Activated CD4-positive, alpha-beta T cell treated with anti-CD3 and anti-CD28 coated beads, Interleukin-2, amount 10 ng/mL, durations not matched to agents 7 days and 5 days (primary cell): ENCODE measurements at regions not wholly inside any gene's neighbourhood (a gene's known extent, or its start where the extent isn't known, plus 50 kb on each side); places are given as distances from the start of the nearest gene placed in this dataset.

Experiments
- CTCF ChIA-PET: fragments of 350-600 bp; sonication (Branson Sonifier 250); formaldehyde crosslinking; loops from one replicate; lab custom pipeline; 2021; ENCODE audit warnings: antibody characterized with exemption; lab: Charles Lee
- POLR2A ChIA-PET: fragments of 350-600 bp; sonication (Branson Sonifier 250); formaldehyde crosslinking; loops from one replicate; lab custom pipeline; 2021; ENCODE audit warnings: antibody characterized with exemption; lab: Charles Lee
- DNase-seq: peaks from one replicate; pipeline ENCODE4 v3.0.0-alpha.2; 2020
- H3K27ac Mint-ChIP-seq: one replicate; pipeline ENCODE4 v1.8.0; 2021; ENCODE audit warnings: mild to moderate bottlenecking, moderate library complexity, mixed read lengths
- H3K27me3 Mint-ChIP-seq: one replicate; pipeline ENCODE4 v1.8.0; 2021; ENCODE audit warnings: mixed read lengths
- H3K36me3 Mint-ChIP-seq: one replicate; pipeline ENCODE4 v1.8.0; 2021; ENCODE audit warnings: low read depth, mixed read lengths
- H3K4me1 Mint-ChIP-seq: one replicate; pipeline ENCODE4 v1.8.0; 2021; ENCODE audit warnings: mixed read lengths
- H3K4me3 Mint-ChIP-seq: one replicate; pipeline ENCODE4 v1.8.0; 2021; ENCODE audit warnings: mild to moderate bottlenecking, moderate library complexity, mixed read lengths
- H3K9me3 Mint-ChIP-seq: one replicate; pipeline ENCODE4 v1.8.0; 2021; ENCODE audit warnings: mixed read lengths

- Mint-ChIP-seq H3K27me3 (no peaks in the 10 kb centered on the region), H3K27ac (no peak overlapping the region), H3K36me3 (no peaks in the 10 kb centered on the region), H3K4me1 (no peaks in the 10 kb centered on the region), H3K9me3 (no peaks in the 10 kb centered on the region), H3K4me3 (no peak overlapping the region)
- DNase-seq = no peak
- CTCF ChIA-PET = no interaction called here
- POLR2A ChIA-PET = no interaction called here
Measured at GRCh38 chrX:150164971-150165600, 198.0 kb upstream of the MAMLD1 start.

- H3K4me1 Mint-ChIP-seq = no peaks in the 10 kb centered on the region
- CTCF ChIA-PET = no interaction called here
- no peak for DNase-seq
- POLR2A ChIA-PET = no interaction called here
- H3K9me3 Mint-ChIP-seq = no peaks in the 10 kb centered on the region
- no peaks in the 10 kb centered on the region for H3K27me3 Mint-ChIP-seq
- no peak overlapping the region for H3K4me3 Mint-ChIP-seq
- no peak overlapping the region for H3K27ac Mint-ChIP-seq
- H3K36me3 Mint-ChIP-seq = no peaks in the 10 kb centered on the region
Measured at GRCh38 chrX:150165776-150166610, 197.1 kb upstream of the MAMLD1 start.

GRCh38 chrX:150167482-150168324, 195.4 kb upstream of the MAMLD1 start:
- DNase-seq = no peak
- H3K9me3 Mint-ChIP-seq = no peaks in the 10 kb centered on the region
- no peaks in the 10 kb centered on the region for H3K27me3 Mint-ChIP-seq
- no peaks in the 10 kb centered on the region for H3K4me1 Mint-ChIP-seq
- POLR2A ChIA-PET = no interaction called here
- no peak overlapping the region for H3K4me3 Mint-ChIP-seq
- no peak overlapping the region for H3K27ac Mint-ChIP-seq
- no peaks in the 10 kb centered on the region for H3K36me3 Mint-ChIP-seq
- CTCF ChIA-PET = no interaction called here

GRCh38 chrX:150182161-150182560, 181.0 kb upstream of the MAMLD1 start:
- ChIA-PET CTCF (interaction anchor here (1.6 to 1.7 kb wide), 2 partner anchors 16 to 18 kb away, joined by 3 to 4 read pairs; no protein-coding TSS in a partner anchor), POLR2A (no interaction called here)
- H3K27me3 Mint-ChIP-seq = peaks cover 2% of the 10 kb centered on the region
- H3K4me3 Mint-ChIP-seq = no peak overlapping the region
- DNase-seq = no peak
- no peaks in the 10 kb centered on the region for H3K4me1 Mint-ChIP-seq
- H3K27ac Mint-ChIP-seq = no peak overlapping the region
- no peaks in the 10 kb centered on the region for H3K9me3 Mint-ChIP-seq
- no peaks in the 10 kb centered on the region for H3K36me3 Mint-ChIP-seq

- POLR2A ChIA-PET = no interaction called here
- DNase-seq = no peak
- no peaks in the 10 kb centered on the region for H3K9me3 Mint-ChIP-seq
- no peak overlapping the region for H3K4me3 Mint-ChIP-seq
- CTCF ChIA-PET = no interaction called here
- no peak overlapping the region for H3K27ac Mint-ChIP-seq
- H3K36me3 Mint-ChIP-seq = no peaks in the 10 kb centered on the region
- H3K4me1 Mint-ChIP-seq = no peaks in the 10 kb centered on the region
- H3K27me3 Mint-ChIP-seq = no peaks in the 10 kb centered on the region
Measured at GRCh38 chrX:150184491-150184890, 178.6 kb upstream of the MAMLD1 start.

- H3K9me3 Mint-ChIP-seq = no peaks in the 10 kb centered on the region
- no peak for DNase-seq
- ChIA-PET CTCF (no interaction called here), POLR2A (no interaction called here)
- no peaks in the 10 kb centered on the region for H3K27me3 Mint-ChIP-seq
- H3K27ac Mint-ChIP-seq = no peak overlapping the region
- no peaks in the 10 kb centered on the region for H3K36me3 Mint-ChIP-seq
- no peak overlapping the region for H3K4me3 Mint-ChIP-seq
- H3K4me1 Mint-ChIP-seq = no peaks in the 10 kb centered on the region
Measured at GRCh38 chrX:150185766-150186165, 177.4 kb upstream of the MAMLD1 start.

- Mint-ChIP-seq H3K27me3 (no peaks in the 10 kb centered on the region), H3K4me1 (no peaks in the 10 kb centered on the region), H3K27ac (no peak overlapping the region), H3K9me3 (no peaks in the 10 kb centered on the region), H3K36me3 (no peaks in the 10 kb centered on the region), H3K4me3 (no peak overlapping the region)
- CTCF ChIA-PET = no interaction called here
- no peak for DNase-seq
- POLR2A ChIA-PET = no interaction called here
Measured at GRCh38 chrX:150192816-150193215, 170.3 kb upstream of the MAMLD1 start.

- no peak overlapping the region for H3K4me3 Mint-ChIP-seq
- H3K27me3 Mint-ChIP-seq = no peaks in the 10 kb centered on the region
- ChIA-PET CTCF (no interaction called here), POLR2A (no interaction called here)
- no peak overlapping the region for H3K27ac Mint-ChIP-seq
- no peak for DNase-seq
- peaks cover 3% of the 10 kb centered on the region for H3K4me1 Mint-ChIP-seq
- no peaks in the 10 kb centered on the region for H3K9me3 Mint-ChIP-seq
- no peaks in the 10 kb centered on the region for H3K36me3 Mint-ChIP-seq
Measured at GRCh38 chrX:150196285-150196684, 166.8 kb upstream of the MAMLD1 start.

GRCh38 chrX:150197388-150197787, 165.7 kb upstream of the MAMLD1 start:
- Mint-ChIP-seq H3K4me3 (no peak overlapping the region), H3K4me1 (peaks cover 3% of the 10 kb centered on the region), H3K9me3 (no peaks in the 10 kb centered on the region), H3K36me3 (no peaks in the 10 kb centered on the region), H3K27ac (no peak overlapping the region), H3K27me3 (no peaks in the 10 kb centered on the region)
- ChIA-PET POLR2A (no interaction called here), CTCF (interaction anchor here (1.5 kb wide), 1 partner anchor 15 kb away, joined by 4 read pairs; no protein-coding TSS in a partner anchor)
- no peak for DNase-seq

- H3K36me3 Mint-ChIP-seq = no peaks in the 10 kb centered on the region
- H3K4me3 Mint-ChIP-seq = no peak overlapping the region
- H3K27me3 Mint-ChIP-seq = no peaks in the 10 kb centered on the region
- no peak for DNase-seq
- no peak overlapping the region for H3K27ac Mint-ChIP-seq
- peaks cover 3% of the 10 kb centered on the region for H3K4me1 Mint-ChIP-seq
- ChIA-PET CTCF (interaction anchor here (1.5 kb wide), 1 partner anchor 16 kb away, joined by 4 read pairs; no protein-coding TSS in a partner anchor), POLR2A (no interaction called here)
- H3K9me3 Mint-ChIP-seq = no peaks in the 10 kb centered on the region
Measured at GRCh38 chrX:150198776-150199175, 164.3 kb upstream of the MAMLD1 start.

GRCh38 chrX:150199181-150199580, 163.9 kb upstream of the MAMLD1 start:
- H3K4me1 Mint-ChIP-seq = peaks cover 3% of the 10 kb centered on the region
- no peak overlapping the region for H3K4me3 Mint-ChIP-seq
- ChIA-PET POLR2A (no interaction called here), CTCF (no interaction called here)
- H3K27ac Mint-ChIP-seq = no peak overlapping the region
- H3K27me3 Mint-ChIP-seq = no peaks in the 10 kb centered on the region
- H3K9me3 Mint-ChIP-seq = no peaks in the 10 kb centered on the region
- no peak for DNase-seq
- H3K36me3 Mint-ChIP-seq = no peaks in the 10 kb centered on the region

- Mint-ChIP-seq H3K27ac (no peak overlapping the region), H3K36me3 (no peaks in the 10 kb centered on the region), H3K27me3 (no peaks in the 10 kb centered on the region), H3K9me3 (no peaks in the 10 kb centered on the region), H3K4me1 (peaks cover 3% of the 10 kb centered on the region), H3K4me3 (no peak overlapping the region)
- no peak for DNase-seq
- CTCF ChIA-PET = interaction anchor here (1.4 to 1.6 kb wide), 2 partner anchors 10 to 18 kb away, joined by 3 to 4 read pairs; no protein-coding TSS in a partner anchor
- POLR2A ChIA-PET = no interaction called here
Measured at GRCh38 chrX:150199803-150200202, 163.3 kb upstream of the MAMLD1 start.

- Mint-ChIP-seq H3K36me3 (no peaks in the 10 kb centered on the region), H3K4me3 (no peak overlapping the region), H3K9me3 (no peaks in the 10 kb centered on the region), H3K27me3 (no peaks in the 10 kb centered on the region), H3K27ac (no peak overlapping the region), H3K4me1 (peaks cover 3% of the 10 kb centered on the region)
- DNase-seq = no peak
- ChIA-PET POLR2A (no interaction called here), CTCF (interaction anchor here (1.4 to 1.6 kb wide), 2 partner anchors 9 to 18 kb away, joined by 3 to 4 read pairs; no protein-coding TSS in a partner anchor)
Measured at GRCh38 chrX:150200361-150200760, 162.8 kb upstream of the MAMLD1 start.
